ENCODE measurements at regions not wholly inside any gene's neighbourhood (a gene's known extent, or its start where the extent isn't known, plus 50 kb on each side); places are given as distances from the start of the nearest gene placed in this dataset.

- Histone ChIP-seq H3K27ac (ENCODE audit: low read depth, low read length) (no peak overlapping the region), H3K4me1 (ENCODE audit: control insufficient read depth, insufficient read depth, low read length) (peaks cover 11% of the 10 kb centered on the region), H3K36me3 (ENCODE audit: control insufficient read depth, insufficient read depth, low read length) (no peaks in the 10 kb centered on the region), H3K4me3 (ENCODE audit: low read depth, low read length) (no peak overlapping the region), H3K27me3 (ENCODE audit: control insufficient read depth, insufficient read depth, low read length) (no peaks in the 10 kb centered on the region), H3K9ac (ENCODE audit: low read length) (no peak overlapping the region), H3K9me3 (ENCODE audit: control insufficient read depth, insufficient read depth, low read depth, low read length) (no peaks in the 10 kb centered on the region)
Measured at GRCh38 chr3:59107856-59108815, 58.3 kb upstream of the CFAP20DC start.

- H3K27me3 ChIP-seq (ENCODE audit: control insufficient read depth, insufficient read depth, low read length) = no peaks in the 10 kb centered on the region
- no peak overlapping the region for H3K27ac ChIP-seq (ENCODE audit: low read depth, low read length)
- no peak overlapping the region for H3K4me3 ChIP-seq (ENCODE audit: low read depth, low read length)
- H3K36me3 ChIP-seq (ENCODE audit: control insufficient read depth, insufficient read depth, low read length) = no peaks in the 10 kb centered on the region
- H3K9ac ChIP-seq (ENCODE audit: low read length) = no peak overlapping the region
- no peaks in the 10 kb centered on the region for H3K9me3 ChIP-seq (ENCODE audit: control insufficient read depth, insufficient read depth, low read depth, low read length)
- peaks cover 15% of the 10 kb centered on the region for H3K4me1 ChIP-seq (ENCODE audit: control insufficient read depth, insufficient read depth, low read length)
Measured at GRCh38 chr3:59106085-59106648, 56.3 kb upstream of the CFAP20DC start.

- Histone ChIP-seq H3K27me3 (ENCODE audit: control insufficient read depth, insufficient read depth, low read length) (no peaks in the 10 kb centered on the region), H3K27ac (ENCODE audit: low read depth, low read length) (no peak overlapping the region), H3K9me3 (ENCODE audit: control insufficient read depth, insufficient read depth, low read depth, low read length) (no peaks in the 10 kb centered on the region), H3K4me1 (ENCODE audit: control insufficient read depth, insufficient read depth, low read length) (peaks cover 25% of the 10 kb centered on the region), H3K9ac (ENCODE audit: low read length) (no peak overlapping the region), H3K4me3 (ENCODE audit: low read depth, low read length) (no peak overlapping the region), H3K36me3 (ENCODE audit: control insufficient read depth, insufficient read depth, low read length) (no peaks in the 10 kb centered on the region)
Measured at GRCh38 chr3:59103552-59103951, 53.7 kb upstream of the CFAP20DC start.

- no peak overlapping the region for H3K4me3 ChIP-seq (ENCODE audit: low read depth, low read length)
- no peaks in the 10 kb centered on the region for H3K36me3 ChIP-seq (ENCODE audit: control insufficient read depth, insufficient read depth, low read length)
- H3K27ac ChIP-seq (ENCODE audit: low read depth, low read length) = no peak overlapping the region
- no peaks in the 10 kb centered on the region for H3K9me3 ChIP-seq (ENCODE audit: control insufficient read depth, insufficient read depth, low read depth, low read length)
- H3K4me1 ChIP-seq (ENCODE audit: control insufficient read depth, insufficient read depth, low read length) = peaks cover 19% of the 10 kb centered on the region
- H3K27me3 ChIP-seq (ENCODE audit: control insufficient read depth, insufficient read depth, low read length) = no peaks in the 10 kb centered on the region
- H3K9ac ChIP-seq (ENCODE audit: low read length) = no peak overlapping the region
Measured at GRCh38 chr3:59101231-59101736, 51.5 kb upstream of the CFAP20DC start.
